C4-2B (cell line): ENCODE measurements at regions not wholly inside any gene's neighbourhood (a gene's known extent, or its start where the extent isn't known, plus 50 kb on each side); places are given as distances from the start of the nearest gene placed in this dataset.

ENCODE experiments used
- CTCF ChIP-seq: fragments of 450-650 bp; conservative IDR thresholded peaks from 2 replicates; pipeline ENCODE4 v1.5.1; 2017; ENCODE audit warnings: mild to moderate bottlenecking
- ZFX ChIP-seq: fragments of 450-650 bp; IDR thresholded peaks from 2 replicates; pipeline ENCODE4 v1.6.1; 2017

GRCh38 chr3:96334779-96335178 lies 479.6 kb upstream of the EPHA6 start:
- no peak for TF ChIP-seq CTCF
- no peak for TF ChIP-seq ZFX
